OCI-LY7 (cell line): ENCODE measurements at regions not wholly inside any gene's neighbourhood (a gene's known extent, or its start where the extent isn't known, plus 50 kb on each side); places are given as distances from the start of the nearest gene placed in this dataset.

ENCODE experiments used
- BruUV-seq: library from RNA; stranded (reverse); fragments of 400-500 nt; replicated peaks from 2 replicates; lab custom pipeline; 2021; lab: Mats Ljungman, UMichigan
- CTCF ChIA-PET: fragments of 300-600 bp; sonication (Branson Sonifier 250); formaldehyde crosslinking; loops from one replicate; lab custom pipeline; 2022; ENCODE audit warnings: antibody characterized with exemption; ENCODE audit not compliant: unreplicated experiment; lab: Charles Lee
- POLR2A ChIA-PET: fragments of 300-600 bp; sonication (Branson Sonifier 250); formaldehyde crosslinking; loops from one replicate; lab custom pipeline; 2022; ENCODE audit warnings: antibody characterized with exemption; lab: Charles Lee
- DNase-seq: peaks from one replicate; pipeline ENCODE4 v3.0.0-alpha.2; 2015; ENCODE audit warnings: low spot score
- H2AFZ ChIP-seq: fragments of 200-600 bp; sonication (generic), shearing (Covaris generic); 2 replicates; pipeline ENCODE4 v1.6.1; 2014; ENCODE audit warnings: mild to moderate bottlenecking, antibody characterized with exemption, low read length, moderate library complexity
- H3K27ac ChIP-seq: fragments of 200-600 bp; sonication (generic); 2 replicates; pipeline ENCODE4 v1.5.1; 2014; ENCODE audit warnings: mixed run types, low read depth, mild to moderate bottlenecking, moderate library complexity, low read length, inconsistent platforms; ENCODE audit not compliant: poor library complexity, severe bottlenecking
- H3K36me3 ChIP-seq: fragments of 200-600 bp; sonication (generic); 2 replicates; pipeline ENCODE4 v1.6.1; 2014; ENCODE audit warnings: mild to moderate bottlenecking, antibody characterized with exemption, low read length, moderate library complexity, mixed read lengths; ENCODE audit not compliant: insufficient read depth
- H3K4me1 ChIP-seq: fragments of 200-600 bp; sonication (generic); 2 replicates; pipeline ENCODE4 v1.5.1; 2014; ENCODE audit warnings: mild to moderate bottlenecking, low read length; ENCODE audit not compliant: insufficient read depth, poor library complexity, severe bottlenecking
- H3K4me2 ChIP-seq: fragments of 200-600 bp; sonication (generic); 2 replicates; pipeline ENCODE4 v1.6.1; 2014; ENCODE audit warnings: mild to moderate bottlenecking, low read length
- H3K4me3 ChIP-seq: fragments of 200-600 bp; sonication (generic); 2 replicates; pipeline ENCODE4 v1.5.1; 2014; ENCODE audit warnings: mild to moderate bottlenecking, low read depth, low read length; ENCODE audit not compliant: poor library complexity, severe bottlenecking
- H3K79me2 ChIP-seq: fragments of 200-600 bp; sonication (generic); 2 replicates; pipeline ENCODE4 v1.6.1; 2016; ENCODE audit warnings: low read depth, mild to moderate bottlenecking, low read length, moderate library complexity, mixed read lengths; ENCODE audit not compliant: insufficient read depth
- H3K9me2 ChIP-seq: fragments of 200-600 bp; sonication (generic); 2 replicates; pipeline ENCODE4 v1.6.1; 2016; ENCODE audit warnings: mild to moderate bottlenecking, low read length, mixed read lengths; ENCODE audit not compliant: insufficient read depth
- H3K9me3 ChIP-seq: fragments of 200-600 bp; sonication (generic); 2 replicates; pipeline ENCODE4 v1.6.1; 2014; ENCODE audit warnings: mild to moderate bottlenecking, mixed run types, low read length, mixed read lengths
- H4K20me1 ChIP-seq: fragments of 200-600 bp; sonication (generic); 2 replicates; pipeline ENCODE4 v1.6.1; 2014; ENCODE audit warnings: mild to moderate bottlenecking, antibody characterized with exemption, low read length, moderate library complexity, mixed read lengths; ENCODE audit not compliant: insufficient read depth
- CTCF ChIP-seq: fragments of 200-600 bp; sonication (generic); conservative IDR thresholded peaks from 2 replicates; pipeline ENCODE4 v1.5.1; 2014; ENCODE audit warnings: mild to moderate bottlenecking, antibody characterized with exemption, low read length, moderate library complexity, mixed read lengths
- EZH2phosphoT487 ChIP-seq: fragments of 200-600 bp; sonication (generic); IDR thresholded peaks from 2 replicates; pipeline ENCODE4 v1.6.1; 2018; ENCODE audit warnings: low read depth, borderline replicate concordance, mild to moderate bottlenecking, mixed run types, antibody characterized with exemption, low read length, moderate library complexity, mixed read lengths
- intact Hi-C: fragments of 100-400 bp; cut with micrococcal nuclease; formaldehyde crosslinking; loops from one replicate; pipeline ENCODE4 v1.10.0; 2022; ENCODE audit not compliant: unreplicated experiment

- H3K4me3 ChIP-seq: no peak overlapping the region
- no peaks in the 10 kb centered on the region for H3K9me3 ChIP-seq
- no peaks in the 10 kb centered on the region for H3K79me2 ChIP-seq
- BruUV-seq: no TSS peak
- H2AFZ ChIP-seq: no peak overlapping the region
- intact Hi-C loops: no loop called here
- no peaks in the 10 kb centered on the region for H4K20me1 ChIP-seq
- no peak overlapping the region for H3K27ac ChIP-seq
- no peaks in the 10 kb centered on the region for H3K9me2 ChIP-seq
- TF ChIP-seq CTCF (no peak), EZH2phosphoT487 (no peak)
- no peaks in the 10 kb centered on the region for H3K36me3 ChIP-seq
- ChIA-PET CTCF (no interaction called here), POLR2A (no interaction called here)
- H3K4me1 ChIP-seq: no peaks in the 10 kb centered on the region
- no peak overlapping the region for H3K4me2 ChIP-seq
- no peak for DNase-seq
These were observed 165.5 kb downstream of the ZIC1 start for GRCh38 chr3:147574621-147575020.

GRCh38 chr3:147575391-147575790 is 166.2 kb downstream of the ZIC1 start:
- H2AFZ ChIP-seq: no peak overlapping the region
- ChIA-PET CTCF (no interaction called here), POLR2A (no interaction called here)
- no peak overlapping the region for H3K27ac ChIP-seq
- no peaks in the 10 kb centered on the region for H3K4me1 ChIP-seq
- intact Hi-C loops: no loop called here
- TF ChIP-seq EZH2phosphoT487 (no peak), CTCF (no peak)
- no peaks in the 10 kb centered on the region for H3K79me2 ChIP-seq
- no peak for DNase-seq
- H3K36me3 ChIP-seq: no peaks in the 10 kb centered on the region
- H3K9me2 ChIP-seq: no peaks in the 10 kb centered on the region
- no TSS peak for BruUV-seq
- H3K4me2 ChIP-seq: no peak overlapping the region
- no peak overlapping the region for H3K4me3 ChIP-seq
- H4K20me1 ChIP-seq: no peaks in the 10 kb centered on the region
- no peaks in the 10 kb centered on the region for H3K9me3 ChIP-seq

GRCh38 chr3:147582642-147583041 is 173.5 kb downstream of the ZIC1 start:
- H3K9me3 ChIP-seq: no peaks in the 10 kb centered on the region
- CTCF ChIA-PET: no interaction called here
- H2AFZ ChIP-seq: no peak overlapping the region
- no peak for DNase-seq
- no peaks in the 10 kb centered on the region for H3K4me1 ChIP-seq
- no peaks in the 10 kb centered on the region for H3K36me3 ChIP-seq
- BruUV-seq: no TSS peak
- POLR2A ChIA-PET: no interaction called here
- no peak overlapping the region for H3K4me3 ChIP-seq
- intact Hi-C loops: no loop called here
- no peaks in the 10 kb centered on the region for H3K79me2 ChIP-seq
- H4K20me1 ChIP-seq: no peaks in the 10 kb centered on the region
- H3K27ac ChIP-seq: no peak overlapping the region
- H3K9me2 ChIP-seq: no peaks in the 10 kb centered on the region
- TF ChIP-seq EZH2phosphoT487: no peak
- TF ChIP-seq CTCF: no peak
- H3K4me2 ChIP-seq: no peak overlapping the region
